ENCODE measurements at regions not wholly inside any gene's neighbourhood (a gene's known extent, or its start where the extent isn't known, plus 50 kb on each side); places are given as distances from the start of the nearest gene placed in this dataset.

DNA sequence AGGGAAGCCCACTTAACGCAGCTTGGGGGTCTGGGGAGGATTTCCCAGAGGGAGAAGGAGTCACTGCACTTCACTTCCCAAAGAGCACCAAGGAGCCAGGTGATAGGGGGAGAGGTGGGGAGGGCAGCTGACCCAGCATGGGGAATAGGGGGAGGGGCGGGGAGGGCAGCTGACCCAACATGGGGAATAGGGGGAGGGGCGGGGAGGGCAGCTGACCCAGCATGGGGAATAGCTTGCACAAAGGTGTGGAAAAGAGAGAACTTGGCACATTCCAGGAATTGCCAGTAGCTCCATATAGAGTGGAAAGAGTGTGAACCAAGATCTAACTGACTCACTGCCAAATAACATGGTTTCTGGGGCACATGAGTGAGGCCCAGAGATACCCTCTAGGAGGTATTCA, 110.3 kb downstream of the CCT6B start:
- H3K9ac ChIP-seq (ENCODE audit: low read depth in 2 of 2, low read length in 2 of 2) = no peak overlapping the region
- H3K27ac ChIP-seq = no peak overlapping the region
- DNase-seq = no peak
- H3K4me3 ChIP-seq = no peak overlapping the region
- intact Hi-C loops (cut with DNase I) = no loop called here
- H3K9me3 ChIP-seq = no peaks in the 10 kb centered on the region
- H3K36me3 ChIP-seq = no peaks in the 10 kb centered on the region
- no peaks in the 10 kb centered on the region for H3K27me3 ChIP-seq
- no peaks in the 10 kb centered on the region for H3K4me1 ChIP-seq
- TF ChIP-seq, protein P1, sequence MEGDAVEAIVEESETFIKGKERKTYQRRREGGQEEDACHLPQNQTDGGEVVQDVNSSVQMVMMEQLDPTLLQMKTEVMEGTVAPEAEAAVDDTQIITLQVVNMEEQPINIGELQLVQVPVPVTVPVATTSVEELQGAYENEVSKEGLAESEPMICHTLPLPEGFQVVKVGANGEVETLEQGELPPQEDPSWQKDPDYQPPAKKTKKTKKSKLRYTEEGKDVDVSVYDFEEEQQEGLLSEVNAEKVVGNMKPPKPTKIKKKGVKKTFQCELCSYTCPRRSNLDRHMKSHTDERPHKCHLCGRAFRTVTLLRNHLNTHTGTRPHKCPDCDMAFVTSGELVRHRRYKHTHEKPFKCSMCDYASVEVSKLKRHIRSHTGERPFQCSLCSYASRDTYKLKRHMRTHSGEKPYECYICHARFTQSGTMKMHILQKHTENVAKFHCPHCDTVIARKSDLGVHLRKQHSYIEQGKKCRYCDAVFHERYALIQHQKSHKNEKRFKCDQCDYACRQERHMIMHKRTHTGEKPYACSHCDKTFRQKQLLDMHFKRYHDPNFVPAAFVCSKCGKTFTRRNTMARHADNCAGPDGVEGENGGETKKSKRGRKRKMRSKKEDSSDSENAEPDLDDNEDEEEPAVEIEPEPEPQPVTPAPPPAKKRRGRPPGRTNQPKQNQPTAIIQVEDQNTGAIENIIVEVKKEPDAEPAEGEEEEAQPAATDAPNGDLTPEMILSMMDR (IDR thresholded peaks at IDR 0.05) = no peak

DNA sequence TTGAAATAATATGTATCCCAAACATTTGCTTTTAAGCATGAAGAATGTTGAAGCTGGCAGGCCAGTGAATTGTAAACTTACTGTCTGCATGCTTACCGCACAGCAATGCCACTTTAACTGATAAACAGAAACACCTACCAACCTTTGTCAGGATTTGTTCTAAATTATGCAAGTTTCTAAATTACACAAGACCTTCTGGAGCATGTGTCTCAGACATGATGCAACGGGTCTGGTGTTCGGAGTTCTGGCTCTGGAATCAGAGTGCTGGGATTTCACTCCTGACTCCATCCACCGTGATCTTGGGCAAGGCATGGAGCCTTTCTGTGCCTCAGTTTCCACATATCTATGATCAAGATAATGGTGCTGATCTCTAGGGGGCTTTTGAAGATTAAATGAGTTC, 111.2 kb downstream of the CCT6B start:
- Histone ChIP-seq H3K4me3 (no peak overlapping the region), H3K27me3 (no peaks in the 10 kb centered on the region), H3K27ac (no peak overlapping the region), H3K9ac (ENCODE audit: low read depth in 2 of 2, low read length in 2 of 2) (no peak overlapping the region), H3K9me3 (no peaks in the 10 kb centered on the region), H3K4me1 (no peaks in the 10 kb centered on the region), H3K36me3 (no peaks in the 10 kb centered on the region)
- intact Hi-C loops (cut with DNase I) = no loop called here
- TF ChIP-seq, protein P1 (IDR thresholded peaks at IDR 0.05) = no peak
- DNase-seq = no peak

DNA sequence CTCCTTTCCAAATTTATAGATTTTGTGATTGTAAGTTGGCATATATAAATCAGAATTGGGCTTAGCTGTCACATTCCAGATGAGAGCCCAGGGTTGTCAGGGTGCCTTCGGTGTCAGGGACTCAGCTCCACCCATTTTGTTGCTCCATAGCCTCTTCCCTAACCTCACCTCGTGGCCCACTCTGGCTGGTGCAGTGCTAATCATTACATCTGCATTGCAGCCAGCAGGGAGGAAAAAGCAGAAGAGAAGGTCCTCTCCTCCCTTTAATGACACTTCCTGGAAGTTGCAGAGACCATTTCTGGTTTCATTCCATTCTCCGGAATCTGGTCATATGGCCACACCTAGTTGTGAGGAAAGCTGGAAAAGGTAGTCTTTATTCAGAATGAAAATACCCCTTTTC, 113.3 kb downstream of the CCT6B start:
- Histone ChIP-seq H3K4me3 (no peak overlapping the region), H3K9me3 (no peaks in the 10 kb centered on the region), H3K4me1 (no peaks in the 10 kb centered on the region), H3K27me3 (no peaks in the 10 kb centered on the region), H3K36me3 (no peaks in the 10 kb centered on the region), H3K27ac (no peak overlapping the region), H3K9ac (ENCODE audit: low read depth in 2 of 2, low read length in 2 of 2) (no peak overlapping the region)
- TF ChIP-seq, protein P1 (IDR thresholded peaks at IDR 0.05) = no peak
- DNase-seq = no peak
- intact Hi-C loops (cut with DNase I) = no loop called here

DNA sequence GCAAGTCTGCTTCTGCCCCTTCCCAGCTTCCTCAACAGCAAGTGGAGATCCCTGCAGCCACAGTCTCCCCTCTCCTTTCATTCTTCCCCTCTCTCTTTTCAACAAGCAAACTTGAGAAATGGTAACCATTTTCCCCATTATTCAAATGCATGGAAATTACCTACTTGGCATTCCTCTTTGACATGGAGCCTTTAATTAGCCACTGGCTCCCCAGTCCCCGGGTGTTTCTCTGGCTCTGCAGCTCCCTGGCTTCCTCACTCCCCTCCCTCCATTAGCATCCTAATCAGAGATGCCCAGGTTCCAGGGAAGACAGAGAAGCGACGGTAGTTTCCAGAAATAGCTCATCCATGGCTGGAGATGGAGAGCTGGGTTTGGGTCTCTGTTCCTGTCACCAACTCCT, 116.0 kb downstream of the CCT6B start:
- Histone ChIP-seq H3K27me3 (no peaks in the 10 kb centered on the region), H3K4me3 (no peak overlapping the region), H3K36me3 (no peaks in the 10 kb centered on the region), H3K27ac (no peak overlapping the region), H3K4me1 (no peaks in the 10 kb centered on the region), H3K9ac (ENCODE audit: low read depth in 2 of 2, low read length in 2 of 2) (no peak overlapping the region), H3K9me3 (no peaks in the 10 kb centered on the region)
- TF ChIP-seq, protein P1 (IDR thresholded peaks at IDR 0.05) = no peak
- no peak for DNase-seq
- intact Hi-C loops (cut with DNase I) = no loop called here

DNA sequence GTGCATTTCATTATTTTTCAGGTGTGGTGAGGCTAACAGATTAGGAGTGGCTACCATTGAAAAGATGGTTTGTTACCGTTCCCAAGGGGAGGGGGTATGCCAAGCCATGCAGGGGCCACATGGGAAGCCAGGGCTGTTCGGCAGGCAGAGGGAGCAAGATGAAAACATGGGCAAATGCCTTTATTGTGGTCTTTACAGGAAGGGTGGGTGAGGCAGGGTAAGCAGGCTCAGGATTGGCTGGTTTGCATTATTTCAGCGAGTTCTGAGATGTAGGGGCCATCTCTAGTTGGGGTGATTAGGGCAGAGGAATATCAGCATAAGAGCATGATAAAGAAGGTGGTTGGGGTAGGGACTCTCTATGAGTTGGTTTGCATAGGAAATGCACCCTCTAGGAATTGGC, 117.6 kb downstream of the CCT6B start:
- Histone ChIP-seq H3K27me3 (no peaks in the 10 kb centered on the region), H3K4me3 (no peak overlapping the region), H3K27ac (no peak overlapping the region), H3K9ac (ENCODE audit: low read depth in 2 of 2, low read length in 2 of 2) (no peak overlapping the region), H3K36me3 (no peaks in the 10 kb centered on the region), H3K9me3 (no peaks in the 10 kb centered on the region), H3K4me1 (no peaks in the 10 kb centered on the region)
- intact Hi-C loops (cut with DNase I) = no loop called here
- DNase-seq = no peak
- TF ChIP-seq, protein P1 (IDR thresholded peaks at IDR 0.05) = no peak

DNA sequence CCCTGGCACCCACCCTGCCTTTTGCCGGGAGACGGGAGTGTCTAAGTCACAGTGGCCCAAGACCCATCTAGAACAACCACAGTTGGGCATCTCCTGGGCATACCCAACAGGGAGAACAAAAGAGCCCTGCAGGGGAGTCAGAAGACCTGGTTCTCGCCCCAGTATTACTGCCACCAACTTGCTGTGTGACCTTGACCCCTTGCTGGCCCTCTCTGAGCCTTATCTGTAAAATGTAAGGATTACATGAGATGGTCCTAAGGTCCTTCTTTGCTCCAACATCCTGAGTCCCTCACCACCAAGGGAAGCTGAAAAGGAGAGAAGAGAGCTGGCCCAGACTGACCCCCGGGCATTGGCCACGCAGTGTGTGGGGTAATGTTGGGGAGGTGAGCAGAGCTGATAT, 119.0 kb downstream of the CCT6B start:
- no peaks in the 10 kb centered on the region for H3K27me3 ChIP-seq
- DNase-seq = no peak
- H3K9me3 ChIP-seq = no peaks in the 10 kb centered on the region
- H3K4me3 ChIP-seq = no peak overlapping the region
- H3K27ac ChIP-seq = no peak overlapping the region
- intact Hi-C loops (cut with DNase I) = no loop called here
- H3K9ac ChIP-seq (ENCODE audit: low read depth in 2 of 2, low read length in 2 of 2) = no peak overlapping the region
- H3K36me3 ChIP-seq = no peaks in the 10 kb centered on the region
- TF ChIP-seq, protein P1 (IDR thresholded peaks at IDR 0.05) = no peak
- H3K4me1 ChIP-seq = no peaks in the 10 kb centered on the region

Data from colonic mucosa (tissue), 4 donors.